HG02623 (cell line): ENCODE measurements at regions not wholly inside any gene's neighbourhood (a gene's known extent, or its start where the extent isn't known, plus 50 kb on each side); places are given as distances from the start of the nearest gene placed in this dataset.

Experiments used
- ATAC-seq: cut with Tn5 transposase; IDR thresholded peaks from one replicate; pipeline ENCODE4 v1.9.1; 2021; ENCODE audit warnings: moderate library complexity; ENCODE audit not compliant: unreplicated experiment

GRCh38 chr6:149147938-149148718 lies 169.4 kb upstream of the TAB2 start:
- ATAC-seq: no peak

- ATAC-seq: no peak
These were observed 167.9 kb upstream of the TAB2 start for GRCh38 chr6:149149653-149150052.

DNA sequence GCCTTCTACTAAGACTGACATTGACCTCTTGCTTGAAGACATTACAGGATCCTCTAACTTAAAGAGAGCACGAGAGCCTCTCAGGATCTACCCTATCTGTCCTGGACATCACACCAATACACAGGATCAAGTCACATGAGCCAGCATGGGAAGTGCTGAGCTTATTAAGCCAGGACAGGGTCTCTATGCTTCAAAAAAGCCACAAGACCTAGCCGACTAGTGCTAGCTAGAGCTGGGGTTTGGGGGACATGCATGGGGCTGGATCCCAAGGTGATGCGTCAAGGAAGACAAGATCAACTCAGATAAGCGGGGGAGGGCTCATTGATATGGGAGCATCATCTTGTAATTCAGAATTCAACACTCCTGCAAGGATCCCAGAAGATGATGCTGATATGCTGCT lies 167.2 kb upstream of the TAB2 start:
- ATAC-seq: no peak

- no peak for ATAC-seq
These were observed 166.6 kb upstream of the TAB2 start for GRCh38 chr6:149150801-149151398.

GRCh38 chr6:149152521-149152920 lies 165.0 kb upstream of the TAB2 start:
- ATAC-seq: no peak

- no peak for ATAC-seq
These were observed 164.4 kb upstream of the TAB2 start for GRCh38 chr6:149153100-149153499.

DNA sequence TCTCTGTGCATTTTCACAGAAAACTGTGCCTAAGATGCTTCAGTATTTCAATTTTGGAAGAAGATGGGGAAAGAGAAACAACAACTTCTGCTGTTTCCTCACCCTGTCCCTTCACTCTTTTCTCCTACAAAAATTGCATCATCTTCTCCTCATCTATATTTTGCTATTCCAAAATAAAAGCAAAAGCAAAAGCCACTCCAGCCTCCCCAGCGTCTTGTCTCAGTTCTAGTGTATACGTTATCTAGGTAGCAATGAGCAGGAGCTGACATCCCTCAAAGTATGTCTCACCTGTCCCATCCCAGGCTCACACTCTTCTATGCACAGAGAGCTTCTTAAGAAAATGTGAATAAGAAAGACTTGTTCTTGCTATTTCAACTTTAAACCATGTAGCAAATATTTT lies 163.8 kb upstream of the TAB2 start:
- ATAC-seq: no peak

GRCh38 chr6:149154261-149154821 lies 163.2 kb upstream of the TAB2 start:
- no peak for ATAC-seq

- ATAC-seq: no peak
These were observed 160.4 kb upstream of the TAB2 start for GRCh38 chr6:149157126-149157525.

DNA sequence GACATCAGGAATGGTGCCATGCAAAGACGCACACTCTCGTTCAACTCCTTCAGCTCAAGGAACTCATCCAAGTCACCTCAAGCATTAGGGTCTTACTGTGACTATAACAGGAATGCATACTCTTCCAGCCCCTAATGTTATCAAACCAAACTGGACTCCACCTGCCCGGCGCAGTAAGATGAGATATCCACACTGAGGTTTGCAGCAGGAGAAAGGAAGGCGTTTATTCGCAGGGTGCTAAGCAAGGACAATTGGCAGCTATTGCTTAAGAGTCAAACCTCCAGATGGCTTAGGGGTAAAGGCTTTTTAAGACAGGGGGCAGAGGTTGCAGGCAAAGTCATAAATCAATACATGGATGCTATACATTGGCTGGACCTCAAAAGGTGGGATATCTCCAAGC lies 159.4 kb upstream of the TAB2 start:
- no peak for ATAC-seq

DNA sequence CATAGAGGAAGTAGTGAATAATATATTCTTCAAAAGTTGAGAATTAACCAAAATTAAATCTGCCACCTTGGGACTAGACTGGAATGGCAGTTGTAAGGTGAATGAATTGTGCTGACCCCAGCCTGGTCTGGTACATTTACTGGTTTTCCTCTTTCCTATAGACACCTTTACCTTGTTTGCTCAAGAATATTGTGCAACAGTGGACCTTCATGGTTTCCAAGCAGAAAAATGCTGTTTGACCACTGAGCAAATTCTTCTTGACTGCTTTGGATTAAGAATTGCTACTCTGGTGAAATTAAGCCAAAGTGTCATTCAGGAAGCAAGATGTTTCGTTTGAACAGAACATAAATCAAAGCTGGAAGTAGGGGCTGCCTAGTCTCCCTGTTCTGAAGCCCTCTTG lies 156.6 kb upstream of the TAB2 start:
- ATAC-seq: no peak

DNA sequence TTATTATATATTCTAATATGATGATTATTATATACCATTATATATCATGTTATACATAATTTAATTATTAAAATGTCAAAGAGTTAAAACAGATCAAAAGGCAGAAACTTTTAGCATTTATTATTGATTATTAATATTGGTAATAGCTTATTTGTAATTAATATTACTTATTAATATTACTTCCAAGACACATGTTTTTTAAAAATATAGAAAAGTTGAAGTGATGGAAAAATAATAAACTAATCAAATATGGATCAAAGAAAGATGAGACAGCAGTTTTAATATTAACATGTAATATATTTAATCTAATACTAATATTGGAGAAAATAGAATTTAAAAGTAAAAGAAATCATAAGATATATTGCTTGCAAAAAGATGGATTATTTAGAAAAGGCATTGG lies 154.6 kb upstream of the TAB2 start:
- no peak for ATAC-seq

DNA sequence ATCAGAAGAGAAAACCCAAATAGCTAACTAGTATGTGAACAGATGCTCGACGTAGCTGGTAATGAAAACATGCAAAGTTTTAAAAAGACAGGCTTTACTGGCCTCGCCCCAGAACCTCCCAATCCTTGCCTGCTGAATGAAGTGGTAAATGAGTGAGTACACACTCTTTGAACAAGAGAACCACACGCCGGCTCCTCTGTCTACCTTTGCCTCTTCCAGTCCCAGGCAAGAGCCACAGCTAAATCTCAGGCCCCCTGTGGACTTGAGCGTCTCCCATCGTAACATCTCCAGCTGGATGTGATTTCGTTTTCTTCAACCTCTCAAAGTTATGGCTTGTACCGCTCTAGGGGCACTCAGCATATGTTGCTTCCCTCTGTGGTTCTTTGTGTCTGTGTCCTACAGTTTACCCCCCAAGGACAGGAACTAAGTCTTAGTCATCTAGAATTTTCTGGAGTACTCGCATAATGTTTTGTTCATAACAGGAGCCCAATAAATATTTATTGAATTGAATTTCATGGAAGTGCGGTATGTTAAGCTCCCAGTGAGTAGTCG lies 153.2 kb upstream of the TAB2 start:
- no peak for ATAC-seq

GRCh38 chr6:149166336-149166735 lies 151.2 kb upstream of the TAB2 start:
- no peak for ATAC-seq

DNA sequence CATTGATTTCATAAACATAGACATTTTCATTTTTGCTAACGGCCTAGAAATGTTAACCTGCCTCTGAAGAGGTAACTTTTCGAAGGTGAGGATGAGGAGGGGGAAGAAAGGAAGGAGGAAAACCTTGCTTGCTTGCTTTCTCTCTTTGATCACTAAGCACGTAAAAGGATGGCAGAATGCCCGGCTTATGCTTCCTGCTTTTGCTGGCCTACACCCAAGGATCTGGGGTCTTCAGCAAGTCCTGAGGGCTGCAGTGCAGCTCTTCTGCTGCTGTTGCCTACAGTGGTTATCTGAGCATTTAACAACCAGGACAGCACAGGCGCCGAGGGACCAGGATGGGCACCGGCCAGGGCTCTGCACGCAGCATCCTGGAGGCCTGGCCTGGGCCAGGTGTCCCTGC lies 150.8 kb upstream of the TAB2 start:
- ATAC-seq: no peak

GRCh38 chr6:149168968-149169367 lies 148.5 kb upstream of the TAB2 start:
- no peak for ATAC-seq

DNA sequence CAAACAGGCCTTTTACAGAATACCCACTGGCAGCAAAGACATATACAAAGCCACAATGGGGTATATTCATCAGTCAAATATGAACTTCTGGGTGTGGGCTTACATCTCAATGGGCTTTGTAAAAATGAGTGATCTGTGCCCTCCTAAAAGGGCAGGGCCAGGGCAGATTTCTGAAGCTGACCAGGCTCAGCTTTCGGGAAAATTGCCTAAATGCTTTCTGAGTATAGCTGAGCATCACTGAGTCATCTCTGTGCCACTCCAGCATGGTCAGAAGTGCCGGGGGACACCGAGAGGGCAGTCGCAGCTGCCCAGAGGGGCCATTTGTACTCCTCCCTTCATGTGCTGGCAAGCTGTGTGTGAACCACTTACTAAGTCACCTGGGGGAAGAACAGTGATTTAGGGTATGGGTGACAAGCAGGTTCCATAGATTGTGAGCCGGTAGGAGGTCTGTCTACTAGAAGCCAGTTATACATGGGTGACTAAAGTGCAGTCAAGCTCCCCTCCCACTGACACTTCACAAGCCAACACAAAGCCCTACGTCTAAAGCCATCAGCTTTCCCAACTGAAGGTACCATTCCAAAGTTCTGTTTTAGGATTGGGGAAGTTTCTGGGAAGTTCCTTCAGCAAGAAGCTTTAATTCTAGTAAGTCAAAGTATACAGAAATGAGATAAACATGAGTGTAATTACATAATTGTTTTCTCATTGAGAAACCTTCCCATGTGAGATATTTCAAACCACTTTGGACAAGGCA lies 147.6 kb upstream of the TAB2 start:
- ATAC-seq: no peak

DNA sequence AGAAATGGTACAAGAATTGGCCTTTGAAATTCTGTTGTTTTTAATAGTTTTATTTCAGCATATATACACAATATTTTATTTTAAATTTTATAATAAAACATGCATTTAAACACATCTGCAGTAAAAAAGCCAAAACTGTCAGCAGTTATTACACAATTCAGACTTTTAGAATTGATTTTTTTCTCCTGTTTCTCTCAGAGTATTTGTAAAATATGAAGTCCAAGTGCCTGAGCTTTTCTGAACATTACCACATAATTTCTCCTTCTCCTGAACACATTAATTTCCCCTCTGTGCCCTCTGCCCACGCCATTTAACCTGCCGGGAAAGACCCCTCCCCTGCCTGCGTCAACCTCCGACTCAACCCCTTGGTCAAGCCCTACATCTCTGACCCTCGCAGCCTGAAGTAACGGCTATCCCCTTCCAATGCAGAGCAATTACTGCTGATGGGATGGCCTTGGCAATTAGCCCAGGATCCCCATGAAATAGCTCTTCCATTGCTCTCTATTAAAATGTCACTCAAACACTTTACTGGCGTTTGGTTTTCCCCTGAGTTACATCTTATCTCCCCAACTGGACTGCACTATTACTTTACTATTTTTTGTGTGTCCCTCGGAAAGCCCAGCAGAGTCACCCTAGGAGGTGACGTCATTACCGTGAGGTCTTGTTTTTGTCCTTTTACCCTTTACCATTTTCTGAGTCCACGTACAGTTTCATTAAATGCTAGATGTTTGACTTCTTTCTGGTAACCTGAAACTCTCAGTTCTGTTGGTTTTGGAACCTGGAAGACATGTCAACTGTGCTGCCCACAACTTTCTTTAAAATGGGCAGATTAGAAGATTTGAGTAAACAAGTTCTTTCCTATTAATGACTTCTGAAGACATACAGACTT lies 146.7 kb upstream of the TAB2 start:
- ATAC-seq: no peak

GRCh38 chr6:149173222-149173621 lies 144.3 kb upstream of the TAB2 start:
- no peak for ATAC-seq

DNA sequence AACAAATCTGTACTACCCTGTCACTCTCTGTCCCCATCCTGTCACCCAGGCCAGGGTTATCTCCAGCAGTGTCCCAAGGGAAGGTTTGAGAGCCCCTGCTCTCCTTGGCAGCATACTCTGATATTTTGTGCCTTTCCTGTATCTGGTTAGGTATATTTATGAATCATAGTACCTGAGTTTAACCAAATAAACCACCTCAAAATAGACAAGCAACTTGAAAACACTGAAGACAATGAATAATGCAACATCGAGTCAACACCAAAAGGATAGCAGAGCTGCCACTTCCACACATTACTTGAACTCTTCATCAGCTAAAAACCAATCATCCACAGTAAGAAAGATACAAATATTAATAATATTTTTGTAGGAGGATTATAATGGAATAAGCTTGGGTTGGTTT lies 142.6 kb upstream of the TAB2 start:
- no peak for ATAC-seq
